Hepatocyte (in vitro differentiated cells): ENCODE measurements at regions not wholly inside any gene's neighbourhood (a gene's known extent, or its start where the extent isn't known, plus 50 kb on each side); places are given as distances from the start of the nearest gene placed in this dataset.
"Not testable (repeated sequence)": the region's sequence is repeated elsewhere in the genome, so short reads cannot be mapped to it uniquely, and the experiment has no call there.

Experiments used
- DNase-seq: peaks from one replicate; pipeline ENCODE4 v3.0.0-alpha.2; 2016; ENCODE audit warnings: low spot score
- H2AFZ ChIP-seq: fragments of 200-600 bp; sonication (generic); 2 replicates; pipeline ENCODE4 v1.6.0; 2016; ENCODE audit warnings: antibody characterized with exemption, mild to moderate bottlenecking
- H3K27ac ChIP-seq: fragments of 200-600 bp; sonication (generic); 2 replicates; pipeline ENCODE4 v1.5.1; 2016; ENCODE audit warnings: mild to moderate bottlenecking
- H3K27me3 ChIP-seq: fragments of 200-600 bp; sonication (generic); 2 replicates; pipeline ENCODE4 v1.6.1; 2016
- H3K36me3 ChIP-seq: fragments of 200-600 bp; sonication (generic); replicated peaks from 2 replicates; pipeline ENCODE4 v1.5.1; 2016; ENCODE audit warnings: low read depth; ENCODE audit not compliant: insufficient read depth
- H3K4me1 ChIP-seq: fragments of 200-600 bp; sonication (generic); 2 replicates; pipeline ENCODE4 v1.5.1; 2016; ENCODE audit warnings: mild to moderate bottlenecking, moderate library complexity; ENCODE audit not compliant: insufficient read depth
- H3K4me2 ChIP-seq: fragments of 200-600 bp; sonication (generic); 2 replicates; pipeline ENCODE4 v1.6.0; 2016
- H3K4me3 ChIP-seq: fragments of 200-600 bp; sonication (generic); 2 replicates; pipeline ENCODE4 v1.5.1; 2016; ENCODE audit warnings: mild to moderate bottlenecking
- H3K79me2 ChIP-seq: fragments of 200-600 bp; sonication (generic); 2 replicates; pipeline ENCODE4 v1.6.0; 2017; ENCODE audit warnings: mild to moderate bottlenecking
- H3K9me2 ChIP-seq: fragments of 200-600 bp; sonication (generic); replicated peaks from 2 replicates; pipeline ENCODE4 v1.6.0; 2017; ENCODE audit warnings: mild to moderate bottlenecking; ENCODE audit not compliant: insufficient read depth
- H3K9me3 ChIP-seq: fragments of 200-600 bp; sonication (generic); 2 replicates; pipeline ENCODE4 v1.5.1; 2016; ENCODE audit warnings: low read depth, mild to moderate bottlenecking
- H4K20me1 ChIP-seq: fragments of 200-600 bp; sonication (generic); 2 replicates; pipeline ENCODE4 v1.6.0; 2016; ENCODE audit warnings: mild to moderate bottlenecking; ENCODE audit not compliant: insufficient read depth, poor library complexity, severe bottlenecking
- EZH2 ChIP-seq: fragments of 200-600 bp; sonication (generic); IDR thresholded peaks from 2 replicates; pipeline ENCODE4 v1.6.1; 2016; ENCODE audit warnings: antibody characterized with exemption, mild to moderate bottlenecking, borderline replicate concordance
- EZH2phosphoT487 ChIP-seq: fragments of 200-600 bp; sonication (generic); IDR thresholded peaks from one replicate; pipeline ENCODE4 v1.6.1; 2018; ENCODE audit warnings: antibody characterized with exemption, mild to moderate bottlenecking, low read depth, moderate library complexity; ENCODE audit not compliant: unreplicated experiment, severe bottlenecking
- WGBS: methylation state at CpG from one replicate; pipeline ENCODE4 v1.1.6; 2016; ENCODE audit warnings: low lambda C conversion rate; ENCODE audit errors: missing lambda C conversion rate; 5-methylcytosine and 5-hydroxymethylcytosine counted together
- TF ChIP-seq, protein P1 (sequence below): fragments of 200-600 bp; sonication (generic); IDR thresholded peaks from 2 replicates; pipeline ENCODE4 v1.5.1; 2016; ENCODE audit warnings: antibody characterized with exemption, mild to moderate bottlenecking; ENCODE audit not compliant: poor library complexity

- H2AFZ ChIP-seq, H3K27ac ChIP-seq, H3K36me3 ChIP-seq, DNase-seq, H3K4me2 ChIP-seq, H3K27me3 ChIP-seq, H3K79me2 ChIP-seq, H4K20me1 ChIP-seq, H3K9me2 ChIP-seq, H3K9me3 ChIP-seq, H3K4me1 ChIP-seq, H3K4me3 ChIP-seq: not testable (repeated sequence)
Measured at GRCh38 chr5:11392-11791, 80.6 kb upstream of the PLEKHG4B start.

- H3K9me2 ChIP-seq: no peaks in the 10 kb centered on the region
- no peak for DNase-seq
Measured at GRCh38 chr5:11898-12297, 80.1 kb upstream of the PLEKHG4B start.

DNA sequence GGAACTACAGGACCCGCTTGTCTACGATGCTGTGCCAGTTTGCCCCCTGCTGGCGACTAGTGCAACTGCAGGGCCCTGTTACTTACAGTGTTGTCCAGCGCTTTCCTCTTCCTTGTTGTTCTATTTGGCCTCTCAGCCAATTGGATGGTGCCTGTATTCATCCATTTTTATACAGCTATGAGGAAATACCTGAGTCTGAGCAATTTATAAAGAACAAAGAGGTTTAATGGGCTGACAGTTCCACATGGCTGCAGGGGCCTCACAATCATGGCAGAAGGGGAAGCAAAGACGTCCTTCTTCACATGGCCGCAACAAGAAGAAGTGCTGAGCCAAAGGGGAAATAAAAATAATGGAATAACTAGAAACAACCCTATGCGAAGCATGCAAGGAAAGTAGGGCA lies 78.7 kb upstream of the PLEKHG4B start:
- no peak for DNase-seq
- H2AFZ ChIP-seq: no peak overlapping the region
- H3K9me2 ChIP-seq: no peaks in the 10 kb centered on the region
- no peaks in the 10 kb centered on the region for H3K4me1 ChIP-seq
- no peaks in the 10 kb centered on the region for H3K79me2 ChIP-seq
- no peak overlapping the region for H3K27ac ChIP-seq
- no peak overlapping the region for H3K4me3 ChIP-seq
- H3K9me3 ChIP-seq: no peaks in the 10 kb centered on the region
- no peaks in the 10 kb centered on the region for H4K20me1 ChIP-seq
- H3K27me3 ChIP-seq: no peaks in the 10 kb centered on the region
- TF ChIP-seq EZH2 (no peak), EZH2phosphoT487 (no peak)
- TF ChIP-seq, protein P1, sequence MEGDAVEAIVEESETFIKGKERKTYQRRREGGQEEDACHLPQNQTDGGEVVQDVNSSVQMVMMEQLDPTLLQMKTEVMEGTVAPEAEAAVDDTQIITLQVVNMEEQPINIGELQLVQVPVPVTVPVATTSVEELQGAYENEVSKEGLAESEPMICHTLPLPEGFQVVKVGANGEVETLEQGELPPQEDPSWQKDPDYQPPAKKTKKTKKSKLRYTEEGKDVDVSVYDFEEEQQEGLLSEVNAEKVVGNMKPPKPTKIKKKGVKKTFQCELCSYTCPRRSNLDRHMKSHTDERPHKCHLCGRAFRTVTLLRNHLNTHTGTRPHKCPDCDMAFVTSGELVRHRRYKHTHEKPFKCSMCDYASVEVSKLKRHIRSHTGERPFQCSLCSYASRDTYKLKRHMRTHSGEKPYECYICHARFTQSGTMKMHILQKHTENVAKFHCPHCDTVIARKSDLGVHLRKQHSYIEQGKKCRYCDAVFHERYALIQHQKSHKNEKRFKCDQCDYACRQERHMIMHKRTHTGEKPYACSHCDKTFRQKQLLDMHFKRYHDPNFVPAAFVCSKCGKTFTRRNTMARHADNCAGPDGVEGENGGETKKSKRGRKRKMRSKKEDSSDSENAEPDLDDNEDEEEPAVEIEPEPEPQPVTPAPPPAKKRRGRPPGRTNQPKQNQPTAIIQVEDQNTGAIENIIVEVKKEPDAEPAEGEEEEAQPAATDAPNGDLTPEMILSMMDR: no peak
- WGBS: 60% methylated on average over 7 of the region's 7 CpGs
- H3K4me2 ChIP-seq: no peak overlapping the region
- no peaks in the 10 kb centered on the region for H3K36me3 ChIP-seq

More at GRCh38 chr5:11898-12297, 80.1 kb upstream of the PLEKHG4B start:
- no peaks in the 10 kb centered on the region for H3K4me1 ChIP-seq
- 88% methylated on average over 12 of the region's 12 CpGs for WGBS
- H3K4me3 ChIP-seq: no peak overlapping the region
- H2AFZ ChIP-seq: no peak overlapping the region
- no peaks in the 10 kb centered on the region for H3K79me2 ChIP-seq
- H3K36me3 ChIP-seq: no peaks in the 10 kb centered on the region
- H3K27ac ChIP-seq: no peak overlapping the region
- no peak overlapping the region for H3K4me2 ChIP-seq
- H4K20me1 ChIP-seq: no peaks in the 10 kb centered on the region
- TF ChIP-seq, protein P1: no peak
- no peak for TF ChIP-seq EZH2phosphoT487
- no peak for TF ChIP-seq EZH2
- H3K9me3 ChIP-seq: no peaks in the 10 kb centered on the region
- H3K27me3 ChIP-seq: no peaks in the 10 kb centered on the region

- DNase-seq, H3K27me3 ChIP-seq, H3K36me3 ChIP-seq, H4K20me1 ChIP-seq, H3K9me3 ChIP-seq, H3K27ac ChIP-seq, H3K9me2 ChIP-seq, H3K79me2 ChIP-seq, H3K4me2 ChIP-seq, H3K4me1 ChIP-seq, H2AFZ ChIP-seq, H3K4me3 ChIP-seq: not testable (repeated sequence)
- WGBS: 78% methylated on average over 2 of the region's 2 CpGs
Measured at GRCh38 chr5:14676-15075, 77.3 kb upstream of the PLEKHG4B start.

- not testable (repeated sequence) for H2AFZ ChIP-seq, H3K4me2 ChIP-seq, H3K27ac ChIP-seq, H3K9me2 ChIP-seq, DNase-seq, H3K36me3 ChIP-seq, H3K27me3 ChIP-seq, H3K79me2 ChIP-seq, H4K20me1 ChIP-seq, H3K9me3 ChIP-seq, H3K4me3 ChIP-seq, H3K4me1 ChIP-seq
- 75% methylated on average over 6 of the region's 6 CpGs for WGBS
Measured at GRCh38 chr5:20276-20675, 71.7 kb upstream of the PLEKHG4B start.
